Ramos (cell line): ENCODE measurements at regions not wholly inside any gene's neighbourhood (a gene's known extent, or its start where the extent isn't known, plus 50 kb on each side); places are given as distances from the start of the nearest gene placed in this dataset.

Experiments used
- in situ Hi-C: fragments of 300-500 bp; cut with MboI; formaldehyde crosslinking; loops from one replicate; pipeline ENCODE4 v1.14.3; 2022; ENCODE audit warnings: low sequenced_read_pairs; ENCODE audit not compliant: unreplicated experiment

DNA sequence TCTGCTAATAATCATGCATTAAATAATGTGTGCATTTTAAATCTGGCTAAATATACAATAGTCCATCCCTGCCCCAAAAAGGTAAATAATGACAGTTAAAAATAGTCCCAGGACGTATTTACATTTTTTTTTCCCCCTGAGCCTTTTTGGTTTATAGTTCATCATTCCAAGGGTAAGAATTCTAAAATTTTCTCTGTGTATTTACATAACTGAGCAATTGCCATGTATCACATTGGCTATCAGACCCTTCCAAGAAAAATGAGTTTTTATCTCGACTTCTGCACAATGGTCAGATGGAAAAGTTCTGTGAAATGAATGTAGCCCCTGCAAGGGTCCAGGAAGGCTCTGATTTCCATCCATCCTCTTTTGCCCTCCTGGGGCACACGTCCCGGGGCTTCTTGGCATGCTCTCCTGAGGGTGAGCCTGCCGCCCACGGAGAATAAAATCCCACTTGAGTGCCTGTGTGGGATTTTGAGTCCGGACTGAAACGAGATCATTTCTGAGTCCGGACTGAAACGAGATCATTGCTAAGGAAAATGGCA, 94.1 kb upstream of the ANO1 start:
- in situ Hi-C loops = no loop called here

DNA sequence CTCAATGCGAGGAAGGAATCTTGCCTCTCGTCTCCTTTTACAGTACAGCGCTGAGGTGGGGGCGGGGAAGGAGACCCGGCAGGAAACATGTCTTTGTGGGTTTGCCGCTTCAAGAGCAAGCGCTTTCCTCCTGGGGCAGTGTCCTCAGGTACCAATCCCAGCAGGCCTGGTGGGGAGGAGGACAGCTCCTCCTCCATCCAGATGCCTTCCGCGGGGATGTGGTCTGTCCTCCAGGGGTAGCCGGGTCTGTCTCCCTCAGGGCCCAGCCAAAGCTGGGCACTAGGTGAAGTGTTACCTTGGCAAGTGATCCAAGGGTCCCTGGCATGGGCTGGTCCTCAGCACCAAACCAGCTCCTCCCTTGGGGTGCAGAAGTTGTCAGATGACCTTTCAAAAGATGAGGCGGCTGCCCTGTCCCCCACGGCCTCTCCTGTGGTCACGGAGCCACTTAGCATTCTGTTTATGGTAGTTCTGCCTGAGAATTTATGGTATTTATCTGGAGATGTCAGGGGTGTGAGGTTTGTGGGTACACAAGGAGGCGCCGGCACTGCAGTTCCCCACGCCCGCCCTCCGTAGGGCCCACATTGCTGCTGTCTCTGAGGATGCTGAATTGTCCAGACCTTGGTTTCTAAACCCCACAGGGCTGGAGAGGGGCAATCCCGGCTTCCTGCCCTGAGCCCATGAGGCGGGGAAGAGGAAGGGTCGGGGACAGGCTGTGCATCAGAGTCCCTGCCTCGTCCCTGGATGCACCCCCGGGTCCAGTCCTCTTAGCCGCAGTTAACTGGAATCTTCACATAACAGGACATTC, 93.5 kb upstream of the ANO1 start:
- in situ Hi-C loops = no loop called here

DNA sequence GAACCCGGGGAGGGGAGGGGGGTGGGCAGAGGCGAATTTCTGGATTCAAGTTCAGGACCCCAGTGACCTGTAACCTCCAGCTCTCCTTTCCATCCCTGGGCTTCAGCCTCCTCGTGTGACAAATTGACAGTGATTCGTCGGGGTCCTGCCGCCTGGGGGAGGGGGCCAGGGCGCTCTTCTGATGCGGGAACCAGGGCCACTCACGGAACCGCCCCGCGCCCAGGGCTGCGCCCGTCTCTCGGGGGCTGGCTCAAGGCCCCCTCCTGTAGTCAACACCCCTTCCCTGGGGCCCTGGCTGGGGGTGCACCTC, 92.8 kb upstream of the ANO1 start:
- in situ Hi-C loops = no loop called here

DNA sequence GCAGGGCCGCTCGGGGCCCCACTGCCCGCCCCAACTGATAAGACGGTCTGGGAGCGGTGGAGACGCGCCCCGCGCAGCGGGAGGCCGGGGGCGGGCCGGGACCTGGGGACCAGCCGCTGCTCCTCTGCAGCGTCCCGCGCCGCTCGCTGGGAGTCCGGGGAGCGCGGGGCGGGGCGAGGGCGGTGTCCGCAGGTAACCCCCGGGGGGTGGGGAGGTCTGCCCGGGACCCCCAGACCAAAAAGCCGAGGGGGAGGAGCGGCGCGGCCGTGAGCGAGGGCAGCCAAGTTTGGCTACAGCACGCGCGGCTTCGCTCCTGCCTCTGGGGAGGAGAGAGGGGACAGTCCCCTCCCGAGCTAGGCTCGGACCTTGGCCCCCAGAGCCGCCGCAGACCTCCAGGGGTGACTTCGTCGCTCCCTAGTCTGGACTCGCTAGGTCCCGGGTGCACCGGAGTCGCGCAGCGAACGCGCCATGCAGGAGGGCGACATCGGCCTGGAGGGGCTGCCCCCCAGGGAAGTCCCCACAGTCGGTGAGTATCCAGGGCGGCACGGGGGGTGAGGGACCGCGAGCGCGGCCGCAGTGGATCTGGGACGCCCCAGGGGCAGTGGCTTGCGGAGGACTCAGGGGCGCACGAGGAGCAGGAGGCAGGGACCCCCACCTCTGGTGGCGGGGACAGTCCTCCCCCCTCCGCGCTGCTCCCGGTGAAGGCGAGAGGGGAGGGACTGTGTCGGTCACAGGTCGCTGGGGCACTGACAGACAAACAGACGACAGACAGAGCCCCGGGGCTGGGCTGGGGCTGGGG, 92.3 kb upstream of the ANO1 start:
- in situ Hi-C loops = no loop called here

DNA sequence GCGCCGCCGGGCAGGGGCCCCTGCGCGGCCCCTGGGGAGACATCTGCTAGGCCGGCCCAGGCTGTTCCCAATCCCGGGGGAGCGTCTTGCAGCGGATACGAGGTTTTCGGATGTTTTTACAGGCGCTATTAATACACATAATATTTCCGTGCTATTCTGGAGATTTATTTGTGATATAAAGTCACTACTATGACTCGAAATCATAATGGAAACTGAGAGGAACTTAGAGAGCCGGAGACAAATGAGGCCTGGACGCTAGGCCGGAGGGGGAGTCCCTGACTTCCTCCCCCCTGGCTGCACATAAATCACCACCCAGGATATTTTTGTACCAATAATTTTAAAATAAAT, 91.7 kb upstream of the ANO1 start:
- in situ Hi-C loops = no loop called here

DNA sequence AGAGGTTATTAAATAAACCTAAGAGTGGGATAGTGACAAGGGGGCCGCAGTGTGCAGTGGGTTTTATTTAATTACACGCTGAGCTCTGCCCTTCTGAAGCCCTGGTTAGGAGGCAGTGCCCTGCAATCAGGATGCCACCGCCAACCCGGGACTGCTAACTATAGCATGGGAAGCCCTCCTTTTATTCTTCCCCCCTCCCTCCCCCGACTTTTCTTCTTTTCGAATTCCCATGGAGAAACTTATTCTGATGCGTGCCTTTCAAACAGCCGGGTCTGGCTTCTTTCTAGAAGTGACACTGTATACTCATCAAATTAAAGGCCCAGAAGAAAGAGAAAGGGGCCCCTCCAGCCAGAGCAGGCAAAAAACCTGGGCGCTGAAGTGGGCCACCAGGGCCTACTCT, 91.3 kb upstream of the ANO1 start:
- in situ Hi-C loops = no loop called here

DNA sequence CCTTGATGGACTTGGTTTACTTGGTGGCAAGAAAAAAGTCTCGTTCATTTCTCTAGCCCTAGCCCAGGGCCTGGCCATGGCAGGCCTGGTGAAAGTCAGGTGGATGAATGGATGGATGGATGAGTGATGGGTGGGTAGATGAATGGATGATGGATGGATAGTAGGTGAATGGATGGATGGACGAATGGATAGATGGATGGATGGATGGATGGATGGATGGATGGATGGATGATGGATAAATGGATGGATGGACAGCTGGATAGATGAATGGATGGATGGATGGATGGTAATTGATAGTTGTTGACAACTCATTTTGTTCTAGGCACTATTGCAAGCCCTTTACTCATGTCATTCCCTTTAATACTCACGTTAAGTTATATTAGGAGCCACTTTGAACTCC, 86.1 kb upstream of the ANO1 start:
- in situ Hi-C loops = no loop called here

DNA sequence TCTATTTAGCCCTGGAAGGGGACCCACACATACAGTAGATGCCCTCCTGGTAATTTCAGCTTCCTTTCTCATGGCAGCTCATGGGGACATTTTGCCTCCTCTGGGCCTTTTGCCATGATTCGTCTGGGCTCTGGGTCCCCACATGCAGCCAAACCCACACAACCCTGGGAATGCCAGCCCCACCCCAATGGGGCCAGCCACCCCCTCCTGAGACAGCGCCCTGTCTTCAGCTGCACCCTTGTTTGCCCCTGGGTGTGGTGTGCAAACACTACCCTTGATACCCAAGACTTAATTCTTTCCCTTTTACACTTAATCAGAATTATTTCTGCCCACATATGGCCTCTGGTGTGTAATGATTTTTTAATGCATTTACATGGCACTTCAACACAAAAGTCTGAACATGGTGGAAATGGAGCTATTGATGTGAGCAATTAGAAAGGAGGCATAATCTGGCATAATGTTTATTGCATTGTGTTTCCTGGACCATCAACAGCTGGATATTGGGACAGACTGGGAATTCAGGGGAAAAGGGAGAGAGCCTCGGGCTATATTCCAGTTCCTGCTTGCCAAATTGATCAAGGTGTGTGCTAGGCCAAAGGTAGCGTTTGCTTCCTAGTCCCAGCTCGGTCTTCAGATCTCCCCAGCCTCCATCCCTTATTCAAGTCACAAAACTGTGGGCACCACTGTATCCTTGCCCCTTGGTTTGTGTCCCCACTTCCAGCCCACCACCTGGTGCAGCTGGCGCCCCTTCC, 85.0 kb upstream of the ANO1 start:
- in situ Hi-C loops = no loop called here

DNA sequence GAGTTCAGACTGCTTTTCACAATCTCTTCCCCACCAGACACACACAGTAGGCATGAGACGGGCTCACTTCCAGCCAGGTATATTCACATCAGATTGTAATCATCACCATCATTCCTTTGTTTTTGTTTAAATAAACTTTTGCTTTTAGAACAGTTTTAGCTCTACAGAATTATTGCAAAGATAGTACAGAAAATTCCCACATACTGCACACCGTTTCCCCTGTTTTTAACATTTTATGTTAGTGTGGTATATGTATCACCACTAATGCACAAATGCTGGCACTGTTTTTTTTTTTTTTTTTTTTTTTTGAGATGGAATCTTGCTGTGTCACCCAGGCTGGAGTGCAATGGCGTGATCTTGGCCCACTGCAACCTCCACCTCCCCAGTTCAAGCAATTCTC, 83.3 kb upstream of the ANO1 start:
- in situ Hi-C loops = no loop called here

DNA sequence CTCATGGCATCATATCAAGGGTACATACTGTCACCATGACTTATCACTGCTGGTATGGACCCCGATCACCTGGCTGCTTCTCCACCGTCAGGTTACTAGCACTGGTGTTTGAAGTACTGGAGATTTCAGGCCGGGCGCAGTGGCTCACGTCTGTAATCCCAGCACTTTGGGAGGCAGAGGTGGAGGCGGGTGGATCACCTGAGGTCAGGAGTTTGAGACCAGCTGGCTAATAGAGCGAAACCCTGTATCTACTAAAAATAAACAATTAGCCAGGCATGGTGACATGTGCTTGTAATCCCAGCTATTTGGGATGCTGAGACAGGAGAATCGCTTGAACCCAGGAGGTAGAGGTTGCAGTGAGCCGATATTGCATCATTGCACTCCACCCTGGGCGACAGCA, 82.4 kb upstream of the ANO1 start:
- in situ Hi-C loops = no loop called here

DNA sequence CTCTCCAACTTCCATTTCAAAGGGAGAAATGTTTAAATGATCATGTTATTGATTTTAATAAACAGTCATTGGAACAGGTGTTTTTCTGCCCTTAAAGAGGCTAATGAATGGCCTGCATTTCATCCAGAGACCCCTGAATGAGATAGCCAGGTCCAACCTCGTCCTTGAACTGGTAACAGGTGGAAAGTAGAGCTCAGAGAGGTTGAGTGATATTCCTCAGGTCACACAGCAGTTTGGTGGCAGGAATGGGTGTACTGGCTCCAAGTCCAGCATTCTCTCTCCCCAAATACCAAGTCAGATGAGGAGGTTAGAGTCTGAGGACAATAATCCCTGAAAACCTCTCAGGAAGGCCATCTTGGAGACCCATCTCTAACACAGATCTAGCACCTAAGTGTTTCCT, 81.7 kb upstream of the ANO1 start:
- in situ Hi-C loops = no loop called here

DNA sequence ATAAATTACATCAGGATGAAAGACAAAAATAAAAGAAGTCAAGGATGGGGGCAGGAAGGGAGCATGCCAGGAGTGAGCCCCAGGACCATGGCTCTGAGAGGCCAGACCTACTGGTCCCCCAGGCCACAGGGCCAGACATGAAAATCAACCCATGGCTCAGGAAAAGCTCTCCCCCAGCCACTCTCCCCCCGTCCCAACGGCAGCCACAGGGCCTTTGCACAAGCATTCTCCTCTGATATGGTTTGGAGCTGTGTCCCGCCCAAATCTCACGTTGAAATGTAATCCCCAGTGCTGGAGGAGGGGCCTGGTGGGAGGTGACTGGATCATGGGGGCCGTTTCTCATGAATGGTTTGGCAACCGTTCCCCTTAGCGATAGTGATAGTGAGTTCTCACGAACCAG, 80.8 kb upstream of the ANO1 start:
- in situ Hi-C loops = no loop called here

DNA sequence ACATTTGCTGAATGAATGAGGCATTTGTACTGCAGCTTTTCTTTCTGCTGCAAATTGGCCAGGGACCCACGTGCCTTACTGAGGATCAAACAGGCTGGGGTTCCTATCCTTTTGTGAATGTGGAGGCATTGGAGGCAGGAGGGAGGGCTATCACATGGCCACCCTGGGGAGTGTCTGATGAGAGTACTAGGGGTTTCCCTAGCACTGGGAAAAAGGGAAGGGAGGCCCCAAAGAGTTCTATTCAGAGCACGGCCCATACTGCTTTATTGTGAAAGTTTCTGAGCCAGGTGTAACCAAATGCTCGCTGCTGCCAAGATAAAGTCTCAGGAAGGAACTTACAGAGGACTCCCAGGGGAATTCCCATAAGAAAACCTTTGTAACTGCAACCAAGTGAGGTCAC, 78.4 kb upstream of the ANO1 start:
- in situ Hi-C loops = no loop called here

DNA sequence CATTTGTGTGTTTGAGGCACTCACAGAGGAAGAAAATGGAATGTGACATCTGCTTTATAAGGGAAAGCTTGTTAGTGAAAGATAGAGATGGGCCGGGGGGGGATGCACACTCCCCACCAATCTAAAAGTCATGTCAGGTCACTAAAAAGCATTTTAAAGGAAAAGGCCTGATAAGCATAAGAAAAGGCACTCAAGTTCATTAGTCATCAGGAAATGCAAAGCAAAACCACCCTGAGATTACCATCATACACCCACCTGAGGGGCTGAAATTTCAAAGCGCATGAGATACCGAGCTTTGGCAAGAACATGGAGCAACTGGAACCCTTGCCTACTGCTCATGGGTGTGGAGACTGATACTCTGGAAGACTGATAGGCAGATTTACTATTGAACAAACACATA, 77.9 kb upstream of the ANO1 start:
- in situ Hi-C loops = no loop called here

DNA sequence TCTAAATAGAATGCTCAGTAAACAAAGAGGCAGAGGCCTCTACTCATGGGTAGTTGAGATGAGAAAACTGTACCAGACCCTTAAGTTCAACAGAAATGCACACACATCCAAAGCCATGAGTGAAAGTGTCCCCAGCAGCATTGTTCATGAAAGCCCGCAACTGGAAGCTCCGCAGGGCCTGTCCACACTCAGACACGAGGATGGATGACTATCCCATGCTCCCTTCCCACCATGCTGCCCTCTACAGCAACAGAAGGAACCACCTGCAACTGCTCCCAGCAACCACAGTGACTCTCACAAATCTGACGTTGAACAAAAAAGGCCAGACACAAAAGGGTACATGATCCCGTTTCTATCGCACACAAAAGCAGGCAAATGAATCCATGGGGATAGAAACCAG, 76.9 kb upstream of the ANO1 start:
- in situ Hi-C loops = no loop called here

DNA sequence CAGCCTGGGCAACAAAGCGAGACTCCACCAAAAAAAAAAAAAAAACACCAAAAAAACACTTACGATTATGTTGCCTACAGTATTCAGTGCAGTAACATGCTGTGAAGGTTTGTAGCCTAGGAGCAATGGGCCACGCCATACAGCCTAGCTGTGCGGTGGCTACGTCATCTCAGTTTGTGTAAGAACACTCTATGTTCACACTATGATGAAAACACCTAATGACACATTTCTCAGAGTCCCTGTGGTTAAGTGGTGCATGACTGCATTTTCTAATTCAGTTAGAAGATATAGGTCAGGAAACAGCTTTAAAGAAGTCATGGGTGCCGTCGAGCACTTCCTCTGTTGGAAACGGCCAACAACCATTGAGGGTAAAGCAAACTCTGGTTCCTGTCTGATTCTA, 75.7 kb upstream of the ANO1 start:
- in situ Hi-C loops = no loop called here

DNA sequence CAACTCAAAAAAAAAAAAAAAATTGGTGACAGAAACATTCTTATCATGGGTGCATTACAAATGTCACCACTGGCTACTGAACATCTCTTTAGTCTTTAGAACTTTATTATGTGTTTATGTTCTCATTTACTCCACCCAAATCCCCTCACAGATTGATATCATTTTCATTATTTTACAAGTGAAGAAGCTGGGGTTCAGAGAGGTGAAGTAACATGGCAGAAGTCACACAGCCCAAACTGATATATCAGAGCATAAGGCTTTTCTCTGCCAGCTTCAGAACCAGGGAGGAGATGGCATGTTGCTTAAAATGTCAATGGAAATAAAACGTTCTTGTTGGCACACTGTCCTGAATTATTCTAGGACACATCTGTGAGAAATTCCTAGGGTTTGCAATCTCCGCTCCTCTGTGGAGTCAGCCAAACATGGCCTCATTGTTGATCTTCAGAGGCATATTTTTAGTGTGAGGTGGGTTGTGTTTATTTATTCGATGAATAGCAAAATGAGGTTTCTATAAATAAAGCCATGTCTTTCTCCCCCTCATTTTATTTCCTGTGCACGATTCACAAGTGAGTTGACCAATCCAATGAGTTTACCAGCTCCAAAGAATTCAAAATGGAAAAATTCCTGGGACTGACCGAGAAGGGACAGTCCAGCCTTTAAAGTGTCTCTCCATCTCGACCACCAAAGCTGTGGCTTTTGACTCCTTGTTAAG, 72.9 kb upstream of the ANO1 start:
- in situ Hi-C loops = no loop called here

DNA sequence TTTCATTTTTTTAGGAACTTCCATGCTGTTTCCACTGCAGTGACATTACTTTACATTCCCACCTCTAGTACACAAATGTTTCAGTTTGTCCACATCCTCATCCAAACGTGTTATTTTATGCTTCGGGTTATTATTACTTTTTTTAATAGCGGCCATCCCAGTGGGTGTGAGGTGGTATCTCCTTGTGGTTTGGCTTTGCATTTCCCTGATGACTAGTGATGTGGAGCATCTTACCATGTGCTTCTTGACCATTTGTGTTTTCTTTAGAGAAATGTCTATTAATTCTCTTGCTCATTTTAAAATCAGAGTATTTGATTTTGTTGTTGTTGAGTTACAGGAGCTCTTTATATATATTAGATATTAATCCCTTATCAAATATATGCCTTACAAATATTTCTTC, 70.3 kb upstream of the ANO1 start:
- in situ Hi-C loops = no loop called here

DNA sequence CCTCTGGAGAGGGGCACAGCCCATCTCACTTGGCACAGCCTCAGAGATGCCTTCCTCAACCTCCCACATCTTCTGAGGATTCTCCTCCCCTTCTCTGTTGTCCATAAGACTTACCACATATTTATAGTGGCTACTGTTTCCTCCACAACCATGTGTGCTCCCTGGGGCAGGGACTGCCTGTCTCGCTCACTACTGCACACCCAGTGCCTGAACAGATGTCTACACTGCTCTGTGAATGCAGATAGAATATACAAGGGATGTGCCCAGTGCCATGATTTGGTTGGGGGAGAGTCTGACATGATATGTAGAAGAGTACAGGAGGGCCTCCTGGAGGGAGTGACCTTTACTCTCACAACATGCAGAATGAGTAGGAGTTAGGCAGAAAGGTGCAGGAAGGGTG, 67.3 kb upstream of the ANO1 start:
- in situ Hi-C loops = no loop called here

DNA sequence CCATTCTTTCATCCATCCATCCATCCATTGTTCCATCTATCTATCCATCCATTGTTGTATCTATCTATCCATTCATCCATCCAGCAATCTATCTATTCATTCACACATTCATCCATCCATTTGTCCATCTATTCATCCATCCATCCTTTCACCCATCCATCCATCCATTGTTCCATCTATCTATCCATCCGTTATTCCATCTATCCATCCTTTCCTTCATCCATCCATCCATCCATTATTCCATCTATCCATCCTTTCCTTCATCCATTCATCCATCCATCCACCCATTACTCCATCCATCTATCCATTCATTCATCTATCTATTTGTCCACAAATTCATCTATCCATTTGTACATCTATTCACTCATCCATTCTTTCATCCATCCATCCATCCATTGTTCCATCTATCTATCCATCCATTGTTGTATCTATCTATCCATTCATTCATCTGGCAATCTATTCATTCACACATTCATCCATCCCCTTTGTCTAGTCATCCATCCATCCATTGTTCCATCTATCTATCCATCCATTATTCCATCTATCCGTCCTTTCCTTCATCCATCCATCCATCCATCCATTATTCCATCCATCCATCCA, 65.9 kb upstream of the ANO1 start:
- in situ Hi-C loops = no loop called here
